HL-60/S4 treated with retinoic acid at 250 ng/mL for 4 days and 3 days (cell line): ENCODE measurements at regions not wholly inside any gene's neighbourhood (a gene's known extent, or its start where the extent isn't known, plus 50 kb on each side); places are given as distances from the start of the nearest gene placed in this dataset.

ENCODE experiments used
- in situ Hi-C: fragments of 300-500 bp; cut with MboI; formaldehyde crosslinking; loops from 2 replicates; pipeline ENCODE4 v1.7.0; 2022; ENCODE audit warnings: low sequenced_read_pairs

DNA sequence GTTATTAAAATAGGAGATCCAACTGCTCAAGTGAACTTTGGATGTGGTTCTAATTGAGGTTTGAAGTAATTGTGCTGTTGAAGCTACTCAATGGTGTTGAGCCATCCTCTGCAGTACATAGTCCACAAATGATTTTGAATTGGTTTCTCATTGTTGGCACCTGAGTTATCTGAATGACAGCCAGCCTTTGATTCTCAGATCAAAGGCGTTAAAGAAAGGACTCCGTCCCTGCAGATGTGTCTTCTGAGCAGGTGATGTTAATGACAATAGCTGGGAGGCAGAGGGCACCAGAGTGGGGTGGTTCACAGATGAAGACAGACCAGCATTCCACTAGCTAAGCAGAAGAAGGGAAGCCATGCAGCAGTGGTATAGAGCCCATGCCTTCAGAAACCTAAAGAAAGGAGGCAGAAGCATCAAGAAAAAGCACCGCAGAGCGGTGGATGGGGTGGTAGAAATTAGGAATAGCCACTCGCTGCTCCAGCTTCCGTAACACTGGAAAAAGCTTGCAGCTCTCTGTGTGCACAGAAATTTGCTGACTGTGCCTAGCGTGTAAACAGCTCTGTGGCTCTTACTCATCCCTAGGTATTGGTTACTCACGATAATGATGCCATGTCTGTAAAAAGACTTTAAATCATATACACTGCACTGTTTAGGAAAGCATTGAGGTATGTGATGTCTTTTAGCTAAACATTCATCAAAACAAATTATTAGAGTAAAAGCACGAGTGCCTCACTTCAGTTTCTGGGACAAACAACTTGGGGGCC is 79.2 kb upstream of the CLCN4 start:
- in situ Hi-C loops = no loop called here

DNA sequence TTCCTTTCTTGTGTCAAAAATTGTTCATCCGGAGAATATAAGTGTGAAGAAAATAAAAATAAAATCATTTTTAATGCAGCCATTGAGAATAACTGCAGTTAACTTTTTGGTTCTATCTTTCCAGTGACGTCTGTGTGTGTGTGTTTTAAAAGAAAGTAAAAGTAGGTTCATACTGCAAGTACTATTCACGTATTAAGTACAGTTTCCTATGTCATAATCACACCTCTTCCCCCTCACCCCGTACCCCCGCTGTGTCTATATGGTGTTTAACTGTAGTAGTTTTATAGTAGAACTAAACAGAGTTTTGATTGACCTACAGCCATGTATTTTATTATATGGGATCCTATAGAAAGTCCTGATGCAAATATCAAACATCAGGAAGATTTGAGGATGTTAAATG is 78.5 kb upstream of the CLCN4 start:
- in situ Hi-C loops = no loop called here

- in situ Hi-C loops = no loop called here
Observed at GRCh38 chrX:10079231-10079630, 77.5 kb upstream of the CLCN4 start.

DNA sequence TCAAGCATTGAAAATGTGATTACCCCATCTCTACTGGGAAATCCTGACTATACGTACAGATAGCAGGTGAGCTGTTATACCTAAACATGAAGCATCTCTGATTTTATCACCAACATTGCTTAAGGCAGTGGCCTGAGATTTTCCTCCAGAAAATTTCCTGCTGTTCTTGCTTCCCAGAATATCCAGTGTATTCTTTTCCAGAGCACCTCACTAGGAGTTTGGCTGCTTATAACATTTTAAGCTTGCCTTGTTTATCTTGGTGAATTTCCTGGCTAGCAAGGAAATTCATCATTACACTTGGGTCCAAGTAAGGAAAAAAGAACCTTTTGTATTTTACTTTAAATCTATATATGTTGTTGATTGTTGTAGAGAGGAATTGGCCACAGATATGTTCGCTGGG is 73.0 kb upstream of the CLCN4 start:
- in situ Hi-C loops = no loop called here

DNA sequence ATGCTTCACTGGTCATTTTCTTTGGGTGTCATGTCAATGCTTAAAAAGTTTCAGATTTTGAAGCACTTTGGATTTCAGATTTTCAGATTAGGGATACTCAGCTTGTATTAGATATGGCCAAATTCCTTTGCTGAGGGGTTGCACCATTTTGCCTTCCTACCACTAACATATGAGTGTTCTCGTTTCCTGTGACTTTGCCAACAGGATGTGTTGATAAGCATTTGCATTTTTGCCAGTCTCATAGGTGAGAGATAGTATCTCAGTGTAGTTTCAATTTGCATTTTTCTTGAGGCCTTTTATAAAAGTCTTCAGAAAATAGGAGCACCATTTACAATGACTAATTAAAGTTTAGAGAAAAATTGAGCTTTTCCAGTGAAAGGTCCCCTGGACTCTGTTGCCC is 71.6 kb upstream of the CLCN4 start:
- in situ Hi-C loops = no loop called here

- in situ Hi-C loops = no loop called here
Observed at GRCh38 chrX:10086676-10087075, 70.1 kb upstream of the CLCN4 start.

DNA sequence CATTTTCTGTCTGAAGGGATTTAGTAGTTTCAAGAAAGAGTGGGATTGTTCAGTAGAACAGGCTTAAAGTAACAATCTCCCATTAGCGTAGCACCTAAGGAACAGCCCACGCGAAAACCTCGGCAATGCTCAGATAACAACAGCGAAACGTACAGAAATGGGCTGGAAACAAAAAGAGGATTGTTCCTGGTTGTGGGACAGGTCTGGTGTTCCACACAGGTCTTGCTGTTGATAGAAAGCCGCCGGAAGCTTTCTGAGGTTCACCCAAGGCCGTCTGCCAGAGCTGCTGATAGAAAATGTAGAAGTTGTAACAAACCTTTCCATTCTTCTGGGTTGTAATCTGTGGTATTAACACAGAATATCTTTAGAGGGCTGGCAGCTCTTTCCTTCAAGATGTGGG is 69.4 kb upstream of the CLCN4 start:
- in situ Hi-C loops = no loop called here

- in situ Hi-C loops = no loop called here
Observed at GRCh38 chrX:10089378-10089795, 67.4 kb upstream of the CLCN4 start.

DNA sequence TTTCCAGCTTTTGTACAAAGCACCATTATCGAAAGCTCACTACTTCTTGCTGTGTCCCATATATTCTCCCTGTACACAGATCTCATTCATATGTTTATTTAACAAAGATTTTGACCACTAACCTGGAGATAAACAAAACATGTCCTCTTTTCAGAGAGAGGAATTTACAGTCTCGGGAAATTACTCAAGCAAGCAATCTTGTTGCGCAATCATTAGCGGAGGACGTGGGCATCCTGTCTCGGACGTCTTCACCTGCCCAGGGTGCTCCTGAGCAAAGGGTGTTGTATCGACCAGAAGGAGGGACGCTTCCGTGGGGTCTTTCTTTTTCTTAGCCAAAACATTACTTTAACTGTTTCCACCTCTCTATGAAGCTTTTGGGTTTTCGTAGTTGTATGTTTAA is 66.5 kb upstream of the CLCN4 start:
- in situ Hi-C loops = no loop called here

DNA sequence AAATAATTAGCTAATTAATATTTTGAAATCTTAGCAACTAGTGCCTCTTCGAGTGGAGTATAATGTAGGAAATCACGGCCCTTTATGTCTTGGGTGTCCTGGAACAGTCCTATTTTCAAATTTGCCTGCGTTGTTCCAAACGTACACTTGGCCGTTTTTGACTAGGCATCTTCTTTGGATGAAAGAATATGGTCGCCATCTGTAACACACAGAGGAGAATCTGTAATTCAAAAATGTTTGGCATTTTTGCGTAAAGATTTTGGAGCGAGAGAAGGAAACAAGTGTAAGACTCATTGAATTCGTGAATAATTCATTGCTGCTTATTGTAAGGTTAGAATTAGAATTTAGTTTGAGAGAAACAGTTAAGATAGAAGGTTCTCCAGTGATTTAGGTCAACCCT is 61.5 kb upstream of the CLCN4 start:
- in situ Hi-C loops = no loop called here

DNA sequence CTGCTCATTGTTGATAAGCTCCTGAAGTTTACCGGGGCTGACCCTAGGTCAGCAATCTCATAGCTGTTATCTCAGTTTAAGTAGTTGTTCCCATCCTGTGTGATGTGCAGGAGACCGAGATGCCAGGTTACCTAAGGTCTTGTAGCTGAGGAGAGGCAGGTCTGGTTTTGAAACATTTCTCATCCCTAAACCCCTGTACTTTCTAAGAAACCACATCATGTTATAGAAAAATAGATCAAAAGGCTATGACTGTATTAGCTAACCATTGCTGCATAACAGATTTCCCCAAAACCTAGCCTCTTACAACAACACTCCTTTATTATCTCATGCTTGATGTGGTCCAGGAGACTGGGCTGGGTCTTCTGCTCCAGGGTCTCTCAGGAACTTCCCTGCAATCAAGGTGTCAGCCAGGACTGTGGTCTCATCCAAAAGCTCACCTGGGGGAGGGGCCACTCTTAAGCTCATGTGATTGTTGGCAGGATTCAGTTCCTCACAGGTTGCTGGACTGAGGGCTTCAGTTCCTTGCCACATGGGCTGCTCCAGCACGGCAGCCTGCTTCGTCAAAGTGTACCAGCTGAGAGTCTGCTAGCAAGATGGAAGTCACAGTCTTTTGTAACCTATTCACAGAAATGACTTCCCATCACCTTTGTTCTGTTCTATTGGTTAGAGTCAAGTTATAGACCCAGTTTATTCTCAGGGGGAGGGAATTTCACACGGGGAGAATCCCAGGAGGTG is 60.9 kb upstream of the CLCN4 start:
- in situ Hi-C loops = no loop called here

DNA sequence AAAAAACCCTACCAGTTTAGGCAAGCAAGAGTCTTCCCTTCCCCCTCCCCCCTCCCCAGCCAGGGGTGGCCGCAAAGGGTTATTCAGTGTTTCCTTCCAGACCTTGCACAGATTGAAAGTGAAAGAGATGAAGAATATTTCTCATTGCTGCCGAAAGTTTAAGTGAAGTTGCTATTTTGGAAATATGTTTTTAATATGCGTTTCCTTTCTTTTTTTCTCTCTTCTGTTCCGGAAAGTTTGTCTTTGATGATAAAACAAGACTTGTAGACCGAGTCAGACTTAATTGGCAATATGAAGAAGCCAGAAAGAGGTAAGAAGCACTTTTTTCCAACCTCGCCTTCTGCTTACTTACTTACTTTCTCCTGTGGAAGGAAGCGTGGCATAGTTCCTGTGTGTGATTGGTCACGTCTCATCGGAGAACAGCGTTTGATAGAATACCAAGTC is 58.5 kb upstream of the CLCN4 start:
- in situ Hi-C loops = no loop called here

DNA sequence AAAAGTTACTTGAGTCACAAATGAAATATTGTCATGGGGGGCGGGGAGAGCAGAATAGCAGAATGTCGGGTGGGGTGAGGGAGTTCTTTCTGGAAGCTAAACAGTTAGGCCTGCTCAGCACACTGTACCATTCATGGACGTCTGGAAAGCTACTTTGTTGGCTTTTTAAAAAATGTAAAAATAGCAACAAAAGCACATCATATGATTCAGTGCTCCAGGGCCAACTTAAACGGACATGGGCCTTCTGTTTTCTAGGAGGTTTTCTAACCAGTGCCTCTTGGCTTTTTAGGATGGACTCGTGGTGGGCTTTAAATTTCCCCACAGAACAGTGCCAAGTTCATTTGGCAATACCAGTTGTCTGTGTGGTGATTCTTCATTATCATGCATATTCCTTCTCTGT is 57.4 kb upstream of the CLCN4 start:
- in situ Hi-C loops = no loop called here

DNA sequence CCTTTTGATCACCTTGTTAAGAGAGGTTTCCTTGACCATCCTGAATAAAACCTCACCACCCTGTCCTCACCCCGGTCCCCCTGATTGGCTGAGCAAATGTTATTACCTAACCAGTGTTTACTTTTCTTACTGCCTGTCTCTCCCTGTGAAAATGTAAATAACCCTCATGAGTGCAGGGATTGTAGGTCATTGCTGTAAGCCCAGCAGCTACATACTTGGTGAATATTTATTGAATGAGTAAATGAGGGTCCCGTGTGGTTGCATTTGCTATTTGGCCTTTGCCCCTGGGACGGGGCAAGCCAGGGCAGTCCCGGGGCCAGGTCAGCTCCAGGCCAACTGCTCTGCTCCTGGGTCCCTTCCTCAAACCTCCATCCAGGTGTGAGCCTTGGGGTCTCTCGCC is 55.5 kb upstream of the CLCN4 start:
- in situ Hi-C loops = loop anchor here (25.0 kb wide), 1 partner anchor 114 kb away; no protein-coding TSS in a partner anchor

- in situ Hi-C loops = loop anchor here (25.0 kb wide), 1 partner anchor 115 kb away; no protein-coding TSS in a partner anchor
Observed at GRCh38 chrX:10102046-10102704, 54.6 kb upstream of the CLCN4 start.

DNA sequence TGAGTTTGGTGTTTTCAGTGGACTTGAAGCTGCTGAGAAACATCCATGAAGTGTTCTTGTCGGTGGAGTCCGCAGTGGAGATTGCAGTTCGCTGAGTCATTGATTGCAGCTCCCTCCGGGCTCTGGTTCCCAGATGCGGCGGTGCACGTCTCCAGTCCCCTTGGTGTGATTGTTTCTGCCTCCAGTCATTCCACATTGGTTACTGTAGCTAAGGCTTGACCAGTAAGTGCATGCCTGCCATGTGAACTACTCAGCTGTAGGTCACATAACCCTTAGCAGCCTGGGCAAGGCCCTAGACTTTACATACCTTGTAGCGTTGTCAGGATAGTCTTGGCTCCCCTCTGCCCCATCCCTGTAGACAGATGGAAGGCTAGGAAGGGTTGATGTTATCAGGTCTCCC is 53.8 kb upstream of the CLCN4 start:
- in situ Hi-C loops = loop anchor here (25.0 kb wide), 1 partner anchor 116 kb away; no protein-coding TSS in a partner anchor

DNA sequence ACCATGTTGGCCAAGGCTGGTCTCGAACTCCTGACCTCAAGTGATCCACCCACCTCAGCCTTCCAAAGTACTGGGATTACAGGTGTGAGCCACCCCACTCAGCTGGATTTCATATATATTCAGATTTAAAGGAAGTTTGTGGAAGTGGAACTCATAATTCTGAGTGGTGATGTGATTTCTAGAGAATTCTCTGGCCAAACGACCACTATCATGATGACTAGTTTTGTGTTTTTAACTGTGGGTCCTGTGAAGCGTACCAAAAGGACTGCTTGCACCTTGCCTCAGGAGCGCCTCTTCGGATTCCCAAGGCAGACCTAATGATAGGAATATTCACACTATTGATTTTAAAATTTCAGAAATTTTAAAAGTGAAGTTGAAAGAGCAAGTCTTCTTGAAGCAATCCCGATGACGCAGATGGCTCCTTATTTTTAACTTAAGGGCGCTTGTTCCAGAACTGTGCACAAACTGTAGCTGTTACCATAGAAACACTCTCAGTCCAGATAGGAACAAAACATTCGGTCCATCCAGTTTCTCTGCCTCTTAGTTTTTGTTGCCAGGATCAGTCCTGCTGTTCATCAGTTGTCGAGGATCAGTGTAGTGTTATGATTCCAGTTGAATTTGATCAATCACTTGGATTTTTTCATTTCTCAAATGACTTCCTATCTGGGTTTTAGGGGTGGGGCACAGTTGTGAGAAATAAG is 51.7 kb upstream of the CLCN4 start:
- in situ Hi-C loops = loop anchor here (25.0 kb wide), 1 partner anchor 118 kb away; no protein-coding TSS in a partner anchor

DNA sequence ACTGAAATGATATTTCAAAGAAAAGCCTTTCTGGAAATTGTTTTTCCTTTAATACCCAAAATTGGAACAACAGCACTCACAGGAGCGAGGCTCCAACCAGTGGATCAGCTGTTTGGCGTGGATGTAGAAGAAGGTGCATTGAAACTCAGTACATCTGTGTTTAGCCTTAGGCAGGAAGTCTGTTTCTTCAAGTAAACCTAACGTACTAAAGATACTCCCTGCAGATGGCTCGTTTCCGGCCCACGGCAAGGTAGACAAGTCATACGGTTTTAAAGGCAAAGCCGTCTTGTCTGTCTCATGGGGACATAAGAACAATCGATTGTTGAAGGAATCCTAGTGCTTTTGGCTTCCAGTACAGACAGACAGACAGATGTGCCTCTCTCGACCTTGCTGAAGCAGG is 50.0 kb upstream of the CLCN4 start:
- in situ Hi-C loops = loop anchor here (25.0 kb wide), 1 partner anchor 120 kb away; no protein-coding TSS in a partner anchor
